Activated naive CD8-positive, alpha-beta T cell treated with anti-CD3 and anti-CD28 coated beads, Interleukin-2, amount 10 ng/mL, durations not matched to agents 7 days and 5 days (primary cell): ENCODE measurements at regions not wholly inside any gene's neighbourhood (a gene's known extent, or its start where the extent isn't known, plus 50 kb on each side); places are given as distances from the start of the nearest gene placed in this dataset.

Source experiments
- ATAC-seq: fragments of 150-1000 bp; cut with Tn5 transposase; one replicate; pipeline ENCODE4 v1.10.0; 2021; ENCODE audit warnings: low read depth, moderate library complexity
- POLR2A ChIA-PET: fragments of 350-600 bp; sonication (Branson Sonifier 250); formaldehyde crosslinking; loops from one replicate; lab custom pipeline; 2021; ENCODE audit warnings: antibody characterized with exemption; lab: Charles Lee
- DNase-seq: peaks from one replicate; pipeline ENCODE4 v3.0.0; 2021
- H3K27ac Mint-ChIP-seq: one replicate; pipeline ENCODE4 v1.8.0; 2022; ENCODE audit warnings: mild to moderate bottlenecking, mixed read lengths
- H3K27me3 Mint-ChIP-seq: one replicate; pipeline ENCODE4 v1.8.0; 2022; ENCODE audit warnings: mild to moderate bottlenecking, moderate library complexity, mixed read lengths
- H3K36me3 Mint-ChIP-seq: one replicate; pipeline ENCODE4 v1.8.0; 2021; ENCODE audit warnings: mild to moderate bottlenecking, mixed read lengths
- H3K4me1 Mint-ChIP-seq: one replicate; pipeline ENCODE4 v1.8.0; 2021; ENCODE audit warnings: mixed read lengths
- H3K4me3 Mint-ChIP-seq: one replicate; pipeline ENCODE4 v1.8.0; 2022; ENCODE audit warnings: mild to moderate bottlenecking, moderate library complexity, mixed read lengths
- H3K9me3 Mint-ChIP-seq: one replicate; pipeline ENCODE4 v1.8.0; 2021; ENCODE audit warnings: mixed read lengths

- H3K27me3 Mint-ChIP-seq = peaks cover 29% of the 10 kb centered on the region
- no peaks in the 10 kb centered on the region for H3K4me1 Mint-ChIP-seq
- no peak overlapping the region for H3K4me3 Mint-ChIP-seq
- H3K36me3 Mint-ChIP-seq = no peaks in the 10 kb centered on the region
- POLR2A ChIA-PET = no interaction called here
- no peak overlapping the region for H3K27ac Mint-ChIP-seq
- no peak for DNase-seq
- no peak for ATAC-seq
- H3K9me3 Mint-ChIP-seq = peaks cover 4% of the 10 kb centered on the region
Observed at GRCh38 chr14:66234411-66234810, 251.8 kb upstream of the CCDC196 start.

GRCh38 chr14:66237741-66238140, 248.4 kb upstream of the CCDC196 start:
- Mint-ChIP-seq H3K9me3 (no peaks in the 10 kb centered on the region), H3K4me1 (no peaks in the 10 kb centered on the region), H3K36me3 (no peaks in the 10 kb centered on the region), H3K4me3 (no peak overlapping the region), H3K27ac (no peak overlapping the region), H3K27me3 (peaks cover 20% of the 10 kb centered on the region)
- no peak for ATAC-seq
- POLR2A ChIA-PET = no interaction called here
- DNase-seq = no peak

GRCh38 chr14:66238969-66239368, 247.2 kb upstream of the CCDC196 start:
- Mint-ChIP-seq H3K36me3 (no peaks in the 10 kb centered on the region), H3K4me1 (no peaks in the 10 kb centered on the region), H3K27ac (no peak overlapping the region), H3K9me3 (no peaks in the 10 kb centered on the region), H3K27me3 (peaks cover 14% of the 10 kb centered on the region), H3K4me3 (no peak overlapping the region)
- POLR2A ChIA-PET = no interaction called here
- ATAC-seq = no peak
- no peak for DNase-seq

- no peak overlapping the region for H3K4me3 Mint-ChIP-seq
- H3K4me1 Mint-ChIP-seq = no peaks in the 10 kb centered on the region
- H3K27ac Mint-ChIP-seq = no peak overlapping the region
- ATAC-seq (no peak), DNase-seq (no peak)
- H3K36me3 Mint-ChIP-seq = no peaks in the 10 kb centered on the region
- H3K9me3 Mint-ChIP-seq = no peaks in the 10 kb centered on the region
- POLR2A ChIA-PET = no interaction called here
- peaks cover 13% of the 10 kb centered on the region for H3K27me3 Mint-ChIP-seq
Observed at GRCh38 chr14:66239589-66239988, 246.6 kb upstream of the CCDC196 start.

GRCh38 chr14:66240105-66240504, 246.1 kb upstream of the CCDC196 start:
- Mint-ChIP-seq H3K9me3 (no peaks in the 10 kb centered on the region), H3K27ac (no peak overlapping the region), H3K4me3 (no peak overlapping the region), H3K4me1 (no peaks in the 10 kb centered on the region), H3K36me3 (no peaks in the 10 kb centered on the region), H3K27me3 (peaks cover 9% of the 10 kb centered on the region)
- ATAC-seq = no peak
- DNase-seq = no peak
- POLR2A ChIA-PET = no interaction called here

GRCh38 chr14:66242001-66242400, 244.2 kb upstream of the CCDC196 start:
- no peak for ATAC-seq
- Mint-ChIP-seq H3K4me3 (no peak overlapping the region), H3K27ac (no peak overlapping the region), H3K4me1 (no peaks in the 10 kb centered on the region), H3K27me3 (peaks cover 10% of the 10 kb centered on the region), H3K36me3 (no peaks in the 10 kb centered on the region), H3K9me3 (no peaks in the 10 kb centered on the region)
- POLR2A ChIA-PET = no interaction called here
- no peak for DNase-seq

- H3K9me3 Mint-ChIP-seq = no peaks in the 10 kb centered on the region
- no peak overlapping the region for H3K4me3 Mint-ChIP-seq
- POLR2A ChIA-PET = no interaction called here
- no peak overlapping the region for H3K27ac Mint-ChIP-seq
- no peaks in the 10 kb centered on the region for H3K4me1 Mint-ChIP-seq
- ATAC-seq (no peak), DNase-seq (no peak)
- no peaks in the 10 kb centered on the region for H3K36me3 Mint-ChIP-seq
- H3K27me3 Mint-ChIP-seq = peaks cover 6% of the 10 kb centered on the region
Observed at GRCh38 chr14:66244834-66245233, 241.3 kb upstream of the CCDC196 start.

GRCh38 chr14:66247662-66248193, 238.4 kb upstream of the CCDC196 start:
- H3K27me3 Mint-ChIP-seq = peaks cover 6% of the 10 kb centered on the region
- no peak for ATAC-seq
- H3K4me3 Mint-ChIP-seq = no peak overlapping the region
- H3K9me3 Mint-ChIP-seq = no peaks in the 10 kb centered on the region
- no peak for DNase-seq
- POLR2A ChIA-PET = no interaction called here
- H3K36me3 Mint-ChIP-seq = no peaks in the 10 kb centered on the region
- H3K4me1 Mint-ChIP-seq = no peaks in the 10 kb centered on the region
- no peak overlapping the region for H3K27ac Mint-ChIP-seq

- H3K27ac Mint-ChIP-seq = no peak overlapping the region
- H3K4me1 Mint-ChIP-seq = no peaks in the 10 kb centered on the region
- DNase-seq (no peak), ATAC-seq (no peak)
- POLR2A ChIA-PET = no interaction called here
- no peaks in the 10 kb centered on the region for H3K9me3 Mint-ChIP-seq
- H3K36me3 Mint-ChIP-seq = no peaks in the 10 kb centered on the region
- H3K4me3 Mint-ChIP-seq = no peak overlapping the region
- peaks cover 8% of the 10 kb centered on the region for H3K27me3 Mint-ChIP-seq
Observed at GRCh38 chr14:66248256-66248655, 237.9 kb upstream of the CCDC196 start.

- POLR2A ChIA-PET = no interaction called here
- Mint-ChIP-seq H3K9me3 (no peaks in the 10 kb centered on the region), H3K27ac (no peak overlapping the region), H3K36me3 (no peaks in the 10 kb centered on the region), H3K27me3 (peaks cover 8% of the 10 kb centered on the region), H3K4me1 (no peaks in the 10 kb centered on the region), H3K4me3 (no peak overlapping the region)
- ATAC-seq (no peak), DNase-seq (no peak)
Observed at GRCh38 chr14:66249544-66249943, 236.6 kb upstream of the CCDC196 start.

- Mint-ChIP-seq H3K27me3 (peaks cover 5% of the 10 kb centered on the region), H3K9me3 (no peaks in the 10 kb centered on the region), H3K27ac (no peak overlapping the region), H3K36me3 (no peaks in the 10 kb centered on the region), H3K4me1 (no peaks in the 10 kb centered on the region), H3K4me3 (no peak overlapping the region)
- no peak for ATAC-seq
- no peak for DNase-seq
- POLR2A ChIA-PET = no interaction called here
Observed at GRCh38 chr14:66254038-66254437, 232.1 kb upstream of the CCDC196 start.

- POLR2A ChIA-PET = no interaction called here
- Mint-ChIP-seq H3K4me3 (no peak overlapping the region), H3K9me3 (no peaks in the 10 kb centered on the region), H3K36me3 (no peaks in the 10 kb centered on the region), H3K27me3 (peaks cover 2% of the 10 kb centered on the region), H3K4me1 (no peaks in the 10 kb centered on the region), H3K27ac (no peak overlapping the region)
- no peak for DNase-seq
- ATAC-seq = no peak
Observed at GRCh38 chr14:66268802-66269334, 217.3 kb upstream of the CCDC196 start.

- Mint-ChIP-seq H3K36me3 (no peaks in the 10 kb centered on the region), H3K4me3 (no peak overlapping the region), H3K9me3 (peaks cover 1% of the 10 kb centered on the region), H3K27ac (no peak overlapping the region), H3K27me3 (peaks cover 6% of the 10 kb centered on the region), H3K4me1 (no peaks in the 10 kb centered on the region)
- ATAC-seq = no peak
- POLR2A ChIA-PET = no interaction called here
- no peak for DNase-seq
Observed at GRCh38 chr14:66272221-66272620, 213.9 kb upstream of the CCDC196 start.

- POLR2A ChIA-PET = no interaction called here
- ATAC-seq (no peak), DNase-seq (no peak)
- H3K27me3 Mint-ChIP-seq = peaks cover 5% of the 10 kb centered on the region
- no peaks in the 10 kb centered on the region for H3K4me1 Mint-ChIP-seq
- no peak overlapping the region for H3K4me3 Mint-ChIP-seq
- no peak overlapping the region for H3K27ac Mint-ChIP-seq
- peaks cover 1% of the 10 kb centered on the region for H3K9me3 Mint-ChIP-seq
- no peaks in the 10 kb centered on the region for H3K36me3 Mint-ChIP-seq
Observed at GRCh38 chr14:66273261-66273832, 212.8 kb upstream of the CCDC196 start.
